HG02610 (cell line): ENCODE measurements at regions not wholly inside any gene's neighbourhood (a gene's known extent, or its start where the extent isn't known, plus 50 kb on each side); places are given as distances from the start of the nearest gene placed in this dataset.
"Not testable (repeated sequence)": the region's sequence is repeated elsewhere in the genome, so short reads cannot be mapped to it uniquely, and the experiment has no call there.

Experiments
- ATAC-seq: cut with Tn5 transposase; IDR thresholded peaks from one replicate; pipeline ENCODE4 v1.9.1; 2021; ENCODE audit warnings: mild to moderate bottlenecking, moderate library complexity; ENCODE audit not compliant: unreplicated experiment

- ATAC-seq: no peak
These were observed 105.6 kb upstream of the DAPK1 start for GRCh38 chr9:87392086-87392485.

- ATAC-seq: no peak
These were observed 103.9 kb upstream of the DAPK1 start for GRCh38 chr9:87393706-87394230.

- ATAC-seq: no peak
These were observed 101.7 kb upstream of the DAPK1 start for GRCh38 chr9:87395804-87396479.

- ATAC-seq: no peak
These were observed 96.0 kb upstream of the DAPK1 start for GRCh38 chr9:87401681-87402080.

GRCh38 chr9:87402537-87402936 is 95.1 kb upstream of the DAPK1 start:
- no peak for ATAC-seq

- ATAC-seq: no peak
These were observed 91.8 kb upstream of the DAPK1 start for GRCh38 chr9:87405677-87406542.

GRCh38 chr9:87406543-87407166 is 91.0 kb upstream of the DAPK1 start:
- ATAC-seq: no peak

- not testable (repeated sequence) for ATAC-seq
These were observed 87.3 kb upstream of the DAPK1 start for GRCh38 chr9:87410047-87411005.

- no peak for ATAC-seq
These were observed 76.8 kb upstream of the DAPK1 start for GRCh38 chr9:87420884-87421283.

- no peak for ATAC-seq
These were observed 75.9 kb upstream of the DAPK1 start for GRCh38 chr9:87421734-87422133.

GRCh38 chr9:87422999-87423398 is 74.7 kb upstream of the DAPK1 start:
- ATAC-seq: no peak

- not testable (repeated sequence) for ATAC-seq
These were observed 73.8 kb upstream of the DAPK1 start for GRCh38 chr9:87423885-87424284.

GRCh38 chr9:87425202-87425601 is 72.5 kb upstream of the DAPK1 start:
- ATAC-seq: no peak

- no peak for ATAC-seq
These were observed 69.7 kb upstream of the DAPK1 start for GRCh38 chr9:87427851-87428506.

- no peak for ATAC-seq
These were observed 69.0 kb upstream of the DAPK1 start for GRCh38 chr9:87428659-87429058.

- ATAC-seq: no peak
These were observed 65.8 kb upstream of the DAPK1 start for GRCh38 chr9:87431837-87432236.

- ATAC-seq: no peak
These were observed 63.8 kb upstream of the DAPK1 start for GRCh38 chr9:87433853-87434252.

GRCh38 chr9:87434366-87434765 is 63.3 kb upstream of the DAPK1 start:
- no peak for ATAC-seq

- no peak for ATAC-seq
These were observed 62.3 kb upstream of the DAPK1 start for GRCh38 chr9:87435189-87435880.
